Tibial artery (tissue), 4 donors: ENCODE measurements at regions not wholly inside any gene's neighbourhood (a gene's known extent, or its start where the extent isn't known, plus 50 kb on each side); places are given as distances from the start of the nearest gene placed in this dataset.

Experiments
- DNase-seq, 2 donors: peaks; one replicate each; pipeline ENCODE4 v3.0.0-alpha.2; 2019
- H3K27ac ChIP-seq, 2 donors: fragments of 200-600 bp; sonication (generic) in 1 of 2; 1 replicate in 1 of 2; 2 replicates in 1 of 2; pipeline ENCODE4 v1.5.1; 2018 to 2019; ENCODE audit warnings: mild to moderate bottlenecking in 1 of 2
- H3K27me3 ChIP-seq, 2 donors: fragments of 200-600 bp; sonication (generic) in 1 of 2; one replicate each; pipeline versions ENCODE4 v1.5.1 to v1.6.0; 2016 to 2019
- H3K36me3 ChIP-seq, 3 donors: fragments of 200-600 bp; sonication (generic) in 2 of 3; one replicate each; pipeline ENCODE4 v1.5.1; 2016 to 2019; ENCODE audit warnings: mild to moderate bottlenecking in 2 of 3
- H3K4me1 ChIP-seq, 4 donors: fragments of 200-600 bp; sonication (generic) in 2 of 4; 1 replicate in 3 of 4; 2 replicates in 1 of 4; pipeline ENCODE4 v1.5.1; 2016 to 2019
- H3K4me3 ChIP-seq, 2 donors: fragments of 200-600 bp; sonication (generic) in 1 of 2; 1 replicate in 1 of 2; 2 replicates in 1 of 2; pipeline ENCODE4 v1.5.1; 2018 to 2019; ENCODE audit warnings: mild to moderate bottlenecking in 2 of 2
- H3K9me3 ChIP-seq, 3 donors: fragments of 200-600 bp; sonication (generic) in 1 of 3; one replicate each; pipeline ENCODE4 v1.5.1; 2016 to 2019
- intact Hi-C: fragments of 100-400 bp; cut with DNase I; formaldehyde crosslinking; loops from one replicate; pipeline ENCODE4 v1.15.0; 2023; ENCODE audit warnings: low total_unique reads
- TF ChIP-seq, protein P1 (sequence below), 2 experiments: fragments of 200-600 bp in 1 of 2; fragments of 450-650 bp in 1 of 2; IDR thresholded peaks; one replicate each; pipeline ENCODE4 v1.5.1; 2017 to 2019; ENCODE audit warnings: antibody characterized with exemption in 2 of 2, mild to moderate bottlenecking in 1 of 2, moderate library complexity in 1 of 2

DNA sequence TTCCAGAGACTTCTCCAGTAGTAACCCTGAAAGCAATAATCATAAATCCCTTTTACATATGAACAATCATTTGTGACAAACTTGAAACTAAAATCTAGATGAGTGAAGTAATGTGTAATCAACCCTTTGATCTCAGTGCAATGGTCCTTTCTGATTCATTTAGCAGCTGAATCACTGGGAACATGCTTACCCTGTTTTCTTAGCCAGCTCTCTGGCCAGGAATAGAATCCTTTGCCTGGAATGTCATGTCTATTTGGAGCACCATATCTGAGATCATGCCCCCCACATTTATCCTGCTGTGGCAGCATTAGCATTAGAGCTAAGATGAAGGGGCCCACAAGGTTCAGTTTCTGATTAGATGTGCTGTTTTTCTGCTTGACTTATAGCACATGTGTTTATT lies 309.8 kb downstream of the OXSM start:
- no peak overlapping the region for H3K27ac ChIP-seq
- TF ChIP-seq, protein P1, sequence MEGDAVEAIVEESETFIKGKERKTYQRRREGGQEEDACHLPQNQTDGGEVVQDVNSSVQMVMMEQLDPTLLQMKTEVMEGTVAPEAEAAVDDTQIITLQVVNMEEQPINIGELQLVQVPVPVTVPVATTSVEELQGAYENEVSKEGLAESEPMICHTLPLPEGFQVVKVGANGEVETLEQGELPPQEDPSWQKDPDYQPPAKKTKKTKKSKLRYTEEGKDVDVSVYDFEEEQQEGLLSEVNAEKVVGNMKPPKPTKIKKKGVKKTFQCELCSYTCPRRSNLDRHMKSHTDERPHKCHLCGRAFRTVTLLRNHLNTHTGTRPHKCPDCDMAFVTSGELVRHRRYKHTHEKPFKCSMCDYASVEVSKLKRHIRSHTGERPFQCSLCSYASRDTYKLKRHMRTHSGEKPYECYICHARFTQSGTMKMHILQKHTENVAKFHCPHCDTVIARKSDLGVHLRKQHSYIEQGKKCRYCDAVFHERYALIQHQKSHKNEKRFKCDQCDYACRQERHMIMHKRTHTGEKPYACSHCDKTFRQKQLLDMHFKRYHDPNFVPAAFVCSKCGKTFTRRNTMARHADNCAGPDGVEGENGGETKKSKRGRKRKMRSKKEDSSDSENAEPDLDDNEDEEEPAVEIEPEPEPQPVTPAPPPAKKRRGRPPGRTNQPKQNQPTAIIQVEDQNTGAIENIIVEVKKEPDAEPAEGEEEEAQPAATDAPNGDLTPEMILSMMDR (IDR thresholded peaks at IDR 0.05): no peak
- DNase-seq: no peak
- peaks cover 0 to 14% (median 3%) of the 10 kb centered on the region in 3 donors for H3K9me3 ChIP-seq
- H3K36me3 ChIP-seq: no peaks in the 10 kb centered on the region
- intact Hi-C loops: no loop called here
- no peaks in the 10 kb centered on the region for H3K27me3 ChIP-seq
- no peak overlapping the region for H3K4me3 ChIP-seq
- peaks cover 0 to 11% (median 4%) of the 10 kb centered on the region in 4 donors for H3K4me1 ChIP-seq

DNA sequence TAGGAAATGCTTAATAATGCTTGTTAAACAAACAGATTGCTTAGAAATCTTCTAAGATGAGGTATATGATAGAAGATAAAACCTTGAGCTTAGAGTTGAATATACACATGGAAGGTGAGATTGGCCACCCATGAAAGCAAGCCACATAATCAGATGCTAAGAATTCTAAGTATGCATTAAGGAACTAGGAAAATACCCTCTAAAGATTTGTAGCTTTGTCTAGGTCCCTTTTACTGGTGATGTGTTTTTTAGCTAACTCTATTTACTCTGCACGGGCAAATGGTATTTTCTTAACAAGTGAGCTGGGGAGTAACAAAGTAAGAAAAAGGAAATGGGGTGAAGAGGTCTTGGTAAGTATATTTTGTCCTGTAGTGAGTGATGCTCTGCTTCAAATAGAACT lies 310.3 kb downstream of the OXSM start:
- intact Hi-C loops: no loop called here
- Histone ChIP-seq H3K4me3 (no peak overlapping the region), H3K36me3 (no peaks in the 10 kb centered on the region), H3K4me1 (peaks cover 0 to 11% (median 4%) of the 10 kb centered on the region in 4 donors), H3K9me3 (peaks cover 0 to 14% (median 3%) of the 10 kb centered on the region in 3 donors), H3K27me3 (no peaks in the 10 kb centered on the region), H3K27ac (no peak overlapping the region)
- DNase-seq: no peak
- TF ChIP-seq, protein P1 (IDR thresholded peaks at IDR 0.05): no peak

DNA sequence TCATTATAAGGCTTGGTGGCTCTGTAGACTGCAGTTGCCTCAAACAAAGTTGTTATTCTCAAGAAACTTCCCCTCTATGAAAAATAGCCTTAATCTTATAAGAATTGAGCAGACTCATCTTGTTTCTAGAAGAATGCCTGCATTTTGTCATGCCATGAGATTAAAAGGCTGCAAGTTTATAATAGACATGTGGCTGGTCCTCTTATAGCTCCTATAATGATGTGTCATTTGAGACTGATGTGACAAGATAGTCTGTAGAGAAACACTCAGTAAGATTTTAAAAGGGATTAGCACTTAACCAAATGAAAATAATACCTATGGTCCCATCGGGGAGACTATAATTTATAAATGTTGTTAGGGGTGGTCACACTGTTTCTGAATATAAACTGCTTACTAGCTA lies 312.5 kb downstream of the OXSM start:
- DNase-seq: no peak
- Histone ChIP-seq H3K4me1 (peaks cover 0 to 11% (median 5%) of the 10 kb centered on the region in 4 donors), H3K36me3 (no peaks in the 10 kb centered on the region), H3K4me3 (no peak overlapping the region), H3K27me3 (no peaks in the 10 kb centered on the region), H3K9me3 (peaks cover 0 to 3% (median 3%) of the 10 kb centered on the region in 3 donors), H3K27ac (no peak overlapping the region)
- TF ChIP-seq, protein P1 (IDR thresholded peaks at IDR 0.05): no peak
- intact Hi-C loops: no loop called here

DNA sequence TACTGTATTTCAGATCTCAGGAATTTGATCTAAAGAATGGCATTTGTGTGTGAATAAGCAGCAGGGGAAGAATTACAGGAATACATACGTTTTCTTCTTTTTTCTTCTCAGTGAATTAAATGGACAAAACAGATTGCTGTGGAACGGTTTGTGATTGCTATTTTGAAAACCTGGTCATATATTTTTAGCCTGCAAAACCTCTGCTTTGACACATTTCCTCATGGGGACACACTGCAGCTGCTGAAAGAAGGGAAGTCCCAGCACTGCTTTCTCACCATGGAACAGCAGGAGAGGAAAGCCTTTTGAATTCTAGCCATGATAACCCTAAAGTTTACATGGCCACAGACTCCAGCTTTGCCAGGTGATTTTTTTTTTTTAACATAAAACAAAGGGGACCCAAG lies 315.0 kb downstream of the OXSM start:
- no peak for DNase-seq
- peaks cover 0 to 9% (median 5%) of the 10 kb centered on the region in 4 donors for H3K4me1 ChIP-seq
- H3K27ac ChIP-seq: no peak overlapping the region
- no peaks in the 10 kb centered on the region for H3K27me3 ChIP-seq
- intact Hi-C loops: no loop called here
- TF ChIP-seq, protein P1 (IDR thresholded peaks at IDR 0.05): no peak
- H3K4me3 ChIP-seq: no peak overlapping the region
- no peaks in the 10 kb centered on the region for H3K36me3 ChIP-seq
- peaks cover 0 to 3% (median 0%) of the 10 kb centered on the region in 3 donors for H3K9me3 ChIP-seq

DNA sequence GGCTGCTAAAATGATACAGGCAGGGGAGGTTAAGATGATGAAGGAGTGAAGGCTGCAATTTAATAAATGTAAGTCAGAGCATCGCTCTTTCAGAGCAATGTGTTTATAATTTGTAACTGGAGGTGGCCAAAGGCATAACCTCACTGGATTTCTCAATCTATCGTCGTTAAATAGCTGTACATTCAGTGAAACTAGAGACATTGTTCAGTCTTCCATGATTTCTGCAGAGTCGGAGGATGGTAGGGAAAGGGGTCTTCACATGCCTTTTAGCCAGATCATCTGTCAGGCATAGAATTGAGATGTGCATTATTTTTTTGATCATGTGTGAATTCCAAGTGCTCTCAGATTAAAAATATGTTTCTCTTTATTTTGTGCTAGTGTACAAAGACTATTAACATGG lies 315.4 kb downstream of the OXSM start:
- Histone ChIP-seq H3K27ac (no peak overlapping the region), H3K36me3 (no peaks in the 10 kb centered on the region), H3K4me3 (no peak overlapping the region), H3K9me3 (peaks cover 0 to 3% (median 0%) of the 10 kb centered on the region in 3 donors), H3K4me1 (peaks cover 0 to 5% (median 3%) of the 10 kb centered on the region in 4 donors), H3K27me3 (no peaks in the 10 kb centered on the region)
- TF ChIP-seq, protein P1 (IDR thresholded peaks at IDR 0.05): no peak
- intact Hi-C loops: no loop called here
- no peak for DNase-seq

DNA sequence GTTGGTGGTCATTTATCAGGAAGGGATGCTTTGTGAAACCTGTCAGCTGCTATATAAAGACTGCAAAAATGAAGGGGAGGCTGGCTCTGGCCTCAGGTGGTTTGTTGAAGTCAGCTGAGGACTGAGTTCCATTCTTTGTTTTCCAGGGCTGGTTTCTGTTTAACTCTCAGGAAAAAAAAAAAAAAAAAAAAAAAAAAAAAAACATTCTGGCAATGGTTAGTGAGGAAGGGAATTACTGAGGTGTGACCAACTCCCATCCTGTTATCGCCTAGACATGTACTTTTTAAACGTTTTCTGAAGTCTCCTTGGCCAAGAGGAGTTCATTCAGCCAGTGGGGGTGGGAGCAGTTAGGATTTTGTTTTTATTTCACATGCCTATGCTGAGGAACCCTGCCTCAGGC lies 316.3 kb downstream of the OXSM start:
- DNase-seq: no peak
- H3K9me3 ChIP-seq: peaks cover 0 to 3% (median 0%) of the 10 kb centered on the region in 3 donors
- H3K36me3 ChIP-seq: no peaks in the 10 kb centered on the region
- intact Hi-C loops: no loop called here
- TF ChIP-seq, protein P1 (IDR thresholded peaks at IDR 0.05): no peak
- peaks cover 0 to 4% (median 0%) of the 10 kb centered on the region in 4 donors for H3K4me1 ChIP-seq
- H3K4me3 ChIP-seq: no peak overlapping the region
- no peak overlapping the region for H3K27ac ChIP-seq
- H3K27me3 ChIP-seq: no peaks in the 10 kb centered on the region
